ENCODE measurements at regions not wholly inside any gene's neighbourhood (a gene's known extent, or its start where the extent isn't known, plus 50 kb on each side); places are given as distances from the start of the nearest gene placed in this dataset.

GRCh38 chr16:51839727-51840462, 688.8 kb upstream of the SALL1 start:
- no peak for TF ChIP-seq CTCF (IDR thresholded peaks at IDR 0.05)

- TF ChIP-seq CTCF (IDR thresholded peaks at IDR 0.05): no peak
These were observed 683.7 kb upstream of the SALL1 start for GRCh38 chr16:51834794-51835193.

GRCh38 chr16:51834133-51834532, 683.1 kb upstream of the SALL1 start:
- no peak for TF ChIP-seq CTCF (IDR thresholded peaks at IDR 0.05)

GRCh38 chr16:51831595-51832367, 680.7 kb upstream of the SALL1 start:
- TF ChIP-seq CTCF (IDR thresholded peaks at IDR 0.05): no peak

GRCh38 chr16:51825779-51826178, 674.7 kb upstream of the SALL1 start:
- TF ChIP-seq CTCF (IDR thresholded peaks at IDR 0.05): no peak

- no peak for TF ChIP-seq CTCF (IDR thresholded peaks at IDR 0.05)
These were observed 671.4 kb upstream of the SALL1 start for GRCh38 chr16:51822471-51822870.

- TF ChIP-seq CTCF (IDR thresholded peaks at IDR 0.05): no peak
These were observed 670.5 kb upstream of the SALL1 start for GRCh38 chr16:51821527-51821926.

Data from LNCAP (cell line).